Right lobe of liver (tissue), 6 donors: ENCODE measurements at regions not wholly inside any gene's neighbourhood (a gene's known extent, or its start where the extent isn't known, plus 50 kb on each side); places are given as distances from the start of the nearest gene placed in this dataset.
A peak's percentile ranks its signal among the peaks of the same experiment; 100 is the strongest.

Experiments
- ATAC-seq, 4 donors: fragments of 200-7000 bp; cut with Tn5 transposase; one replicate each; pipeline ENCODE4 v1.9.1; 2020; ENCODE audit warnings: mild to moderate bottlenecking in 4 of 4, moderate library complexity in 4 of 4
- DNase-seq, 3 donors: peaks; one replicate each; pipeline ENCODE4 v3.0.0-alpha.2; 2020
- H3K27ac ChIP-seq, 3 donors: fragments of 200-600 bp; one replicate each; pipeline ENCODE4 v1.8.0; 2022
- H3K27me3 ChIP-seq, 2 donors: fragments of 200-600 bp; one replicate each; pipeline ENCODE4 v1.8.0; 2022
- H3K36me3 ChIP-seq, 4 donors: fragments of 200-600 bp; sonication (generic) in 1 of 4; one replicate each; pipeline versions ENCODE4 v1.5.1 to v1.8.0; 2017 to 2022; ENCODE audit warnings: control low read depth in 1 of 4
- H3K4me1 ChIP-seq, 4 donors: fragments of 200-600 bp; sonication (generic) in 1 of 4; one replicate each; pipeline versions ENCODE4 v1.5.1 to v1.8.0; 2017 to 2022; ENCODE audit warnings: control low read depth in 1 of 4
- H3K4me3 ChIP-seq, 3 donors: fragments of 200-600 bp; one replicate each; pipeline ENCODE4 v1.8.0; 2022
- H3K9me3 ChIP-seq, 4 donors: fragments of 200-600 bp; sonication (generic) in 1 of 4; one replicate each; pipeline versions ENCODE4 v1.5.1 to v1.8.0; 2017 to 2022; ENCODE audit warnings: control low read depth in 1 of 4
- POLR2A ChIP-seq: fragments of 450-650 bp; IDR thresholded peaks from one replicate; pipeline ENCODE4 v1.6.1; 2017; ENCODE audit warnings: antibody characterized with exemption, mild to moderate bottlenecking
- WGBS: methylation state at CpG from one replicate; pipeline ENCODE4 v1.1.6; 2018; ENCODE audit warnings: low coverage, low lambda C conversion rate; ENCODE audit not compliant: insufficient coverage; ENCODE audit errors: missing lambda C conversion rate; 5-methylcytosine and 5-hydroxymethylcytosine counted together
- intact Hi-C, 2 donors: fragments of 100-400 bp; cut with DNase I; formaldehyde crosslinking; loops; one replicate each; pipeline versions ENCODE4 v1.11.2 to v1.14.1; 2022
- TF ChIP-seq, protein P1 (sequence below), 4 donors: fragments of 200-600 bp in 3 of 4; fragments of 450-650 bp in 1 of 4; IDR thresholded peaks; one replicate each; pipeline versions ENCODE4 v1.5.1 to v1.8.0; 2016 to 2022; ENCODE audit warnings: antibody characterized with exemption in 4 of 4, mild to moderate bottlenecking in 2 of 4
- donor health status: DM: no; HTN: yes; CAD: no.
- donor health status: DM: no; HTN: no; CAD: no.
- donor health status: DM: no; HTN: no; CAD: no.
- donor health status: DM: no; HTN: yes; CAD: no.
- donor health status: DM: no; HTN: yes; CAD: no.

DNA sequence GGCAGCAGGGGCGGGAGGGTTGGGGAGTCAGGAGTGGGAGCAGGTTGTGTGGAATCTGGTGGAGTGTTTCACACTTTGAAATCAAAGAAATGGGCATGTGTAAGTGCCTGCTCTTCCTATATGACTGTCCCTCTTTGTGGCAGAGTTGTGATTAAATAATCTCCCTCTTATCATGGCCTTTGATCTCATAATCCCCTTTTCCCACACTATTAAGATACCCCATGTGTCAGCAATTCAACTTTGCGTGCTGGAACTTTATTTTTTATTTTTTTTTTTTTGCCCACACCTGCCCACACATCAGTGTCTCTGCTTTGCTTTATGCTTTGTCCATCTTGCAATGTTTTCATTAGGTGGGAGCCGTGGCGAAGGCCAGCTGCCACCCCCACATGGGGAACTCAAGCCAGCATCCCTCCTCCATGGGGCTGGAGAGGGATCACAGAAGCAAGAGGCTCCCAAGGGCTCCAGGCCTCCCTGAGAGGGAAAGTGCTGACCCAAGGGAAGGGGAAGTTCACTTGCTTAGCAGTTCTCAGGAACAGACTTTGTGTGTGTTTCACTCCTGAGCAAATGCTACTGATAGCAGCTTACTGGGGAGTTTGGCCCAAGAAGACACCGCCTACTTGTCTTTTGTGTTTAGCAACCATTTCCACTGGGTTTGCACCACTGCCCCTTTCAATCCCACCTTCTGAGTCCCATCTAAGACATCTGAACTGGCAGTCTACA lies 243.4 kb downstream of the BCL11A start:
- intact Hi-C loops, result no loop called here
- Histone ChIP-seq H3K4me1 (no peaks in the 10 kb centered on the region), H3K36me3 (no peaks in the 10 kb centered on the region), H3K4me3 (no peak overlapping the region), H3K27me3 (no peaks in the 10 kb centered on the region), H3K27ac (no peak overlapping the region), H3K9me3 (no peaks in the 10 kb centered on the region)
- WGBS, result 82% methylated on average over 4 of the region's 5 CpGs
- DNase-seq (no peak), ATAC-seq (no peak)
- no peak for TF ChIP-seq POLR2A
- TF ChIP-seq, protein P1, sequence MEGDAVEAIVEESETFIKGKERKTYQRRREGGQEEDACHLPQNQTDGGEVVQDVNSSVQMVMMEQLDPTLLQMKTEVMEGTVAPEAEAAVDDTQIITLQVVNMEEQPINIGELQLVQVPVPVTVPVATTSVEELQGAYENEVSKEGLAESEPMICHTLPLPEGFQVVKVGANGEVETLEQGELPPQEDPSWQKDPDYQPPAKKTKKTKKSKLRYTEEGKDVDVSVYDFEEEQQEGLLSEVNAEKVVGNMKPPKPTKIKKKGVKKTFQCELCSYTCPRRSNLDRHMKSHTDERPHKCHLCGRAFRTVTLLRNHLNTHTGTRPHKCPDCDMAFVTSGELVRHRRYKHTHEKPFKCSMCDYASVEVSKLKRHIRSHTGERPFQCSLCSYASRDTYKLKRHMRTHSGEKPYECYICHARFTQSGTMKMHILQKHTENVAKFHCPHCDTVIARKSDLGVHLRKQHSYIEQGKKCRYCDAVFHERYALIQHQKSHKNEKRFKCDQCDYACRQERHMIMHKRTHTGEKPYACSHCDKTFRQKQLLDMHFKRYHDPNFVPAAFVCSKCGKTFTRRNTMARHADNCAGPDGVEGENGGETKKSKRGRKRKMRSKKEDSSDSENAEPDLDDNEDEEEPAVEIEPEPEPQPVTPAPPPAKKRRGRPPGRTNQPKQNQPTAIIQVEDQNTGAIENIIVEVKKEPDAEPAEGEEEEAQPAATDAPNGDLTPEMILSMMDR (IDR thresholded peaks at IDR 0.05), result no peak

DNA sequence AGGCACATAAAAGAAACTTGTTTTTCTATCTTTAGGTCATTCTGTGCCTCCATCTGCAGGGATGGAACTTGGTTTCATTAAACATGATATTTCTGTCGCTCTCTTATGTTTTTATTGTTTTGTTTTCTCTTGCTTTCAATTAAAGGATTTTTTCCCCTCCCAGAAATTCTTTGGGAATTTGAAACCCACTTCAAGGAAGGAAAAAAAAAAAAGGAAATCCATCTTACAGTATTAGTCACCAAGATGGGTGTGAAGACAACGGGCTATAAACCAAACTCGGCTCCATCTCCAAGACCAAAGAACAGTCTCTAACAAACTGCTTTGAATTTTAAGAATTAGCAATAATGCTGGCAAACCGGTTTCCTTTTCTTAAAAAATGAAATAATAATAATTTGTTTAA lies 244.1 kb downstream of the BCL11A start:
- H3K36me3 ChIP-seq, result no peaks in the 10 kb centered on the region
- no peaks in the 10 kb centered on the region for H3K9me3 ChIP-seq
- TF ChIP-seq POLR2A, result no peak
- TF ChIP-seq, protein P1 (IDR thresholded peaks at IDR 0.05), result no peak
- no peak overlapping the region for H3K27ac ChIP-seq
- H3K27me3 ChIP-seq, result no peaks in the 10 kb centered on the region
- no peaks in the 10 kb centered on the region for H3K4me1 ChIP-seq
- ATAC-seq (no peak), DNase-seq (no peak)
- no peak overlapping the region for H3K4me3 ChIP-seq
- intact Hi-C loops, result no loop called here
- 88% methylated on average over 4 of the region's 4 CpGs for WGBS

DNA sequence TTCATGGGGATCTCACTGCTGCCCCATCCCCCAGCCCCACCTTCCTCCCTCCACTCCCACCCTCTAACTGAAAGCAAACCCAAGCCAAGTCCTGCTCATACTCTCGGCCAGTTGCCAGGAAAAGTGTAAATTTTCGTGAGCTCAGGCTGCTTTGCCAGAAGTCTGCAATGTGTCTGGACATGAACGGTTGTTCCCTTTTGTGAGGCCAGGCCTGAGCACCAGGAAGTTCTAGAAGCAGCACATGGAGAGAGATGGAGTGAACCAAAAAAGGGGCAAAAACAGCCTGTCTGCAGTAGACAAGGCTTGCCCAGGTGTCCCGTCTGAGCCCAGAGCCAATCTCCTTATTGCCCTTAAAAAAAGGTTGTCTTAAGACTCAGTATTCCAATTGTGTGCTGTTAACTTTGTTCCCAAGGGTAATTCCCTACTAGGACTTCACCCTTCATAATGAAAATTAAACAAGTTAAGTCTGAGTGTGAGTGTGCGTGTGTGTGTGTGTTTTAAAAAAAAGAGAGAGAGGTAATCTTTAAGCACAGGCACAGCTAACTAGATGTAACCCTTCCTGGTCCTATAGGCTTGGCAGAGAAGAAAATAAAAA lies 247.1 kb downstream of the BCL11A start:
- WGBS, result 35% methylated on average over 5 of the region's 5 CpGs
- intact Hi-C loops, result no loop called here
- DNase-seq, result no peak

DNA sequence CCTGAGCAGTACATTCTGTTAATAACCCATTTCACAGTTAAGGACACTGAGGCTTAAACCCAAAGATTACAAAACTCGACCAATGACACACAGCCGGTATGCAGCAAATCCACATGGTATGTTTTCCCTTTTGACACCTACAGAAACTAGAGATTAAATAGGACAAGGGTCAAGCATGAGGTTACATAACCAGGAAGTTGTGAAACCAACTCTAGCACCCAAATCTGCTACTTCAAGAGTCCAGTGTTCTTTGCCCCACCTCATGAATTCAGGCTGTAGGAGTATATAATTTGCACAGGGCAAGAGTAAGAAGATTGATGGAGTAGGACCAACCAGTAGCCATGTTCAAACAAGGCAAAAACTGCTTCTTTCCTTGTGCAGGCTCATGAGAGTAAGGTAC lies 249.8 kb downstream of the BCL11A start:
- TF ChIP-seq, protein P1 (IDR thresholded peaks at IDR 0.05), result no peak
- no peak for TF ChIP-seq POLR2A
- Histone ChIP-seq H3K4me1 (no peaks in the 10 kb centered on the region), H3K27ac (no peak overlapping the region), H3K4me3 (no peak overlapping the region), H3K36me3 (no peaks in the 10 kb centered on the region), H3K9me3 (no peaks in the 10 kb centered on the region), H3K27me3 (no peaks in the 10 kb centered on the region)
- intact Hi-C loops, result no loop called here
- WGBS, result 50% methylated on average over 2 of the region's 2 CpGs
- ATAC-seq (peak in 1 of 4 donors; percentile 28), DNase-seq (no peak)

More for the DNA sequence above, 247.1 kb downstream of the BCL11A start:
- Histone ChIP-seq H3K4me1 (no peaks in the 10 kb centered on the region), H3K4me3 (no peak overlapping the region), H3K27ac (no peak overlapping the region), H3K36me3 (no peaks in the 10 kb centered on the region), H3K9me3 (no peaks in the 10 kb centered on the region), H3K27me3 (no peaks in the 10 kb centered on the region)
- ATAC-seq, result no peak
- no peak for TF ChIP-seq POLR2A
- TF ChIP-seq, protein P1 (IDR thresholded peaks at IDR 0.05), result no peak
